ENCODE measurements at regions not wholly inside any gene's neighbourhood (a gene's known extent, or its start where the extent isn't known, plus 50 kb on each side); places are given as distances from the start of the nearest gene placed in this dataset.

GRCh38 chr9:97766610-97767009, 69.5 kb upstream of the XPA start (continued):
- TF ChIP-seq MBD1 (CRISPR knock-in tag; IDR thresholded peaks at IDR 0.05) (no peak), TBP (optimal IDR thresholded peaks at IDR 0.05; ENCODE audit: low read depth, low read length) (no peak), GABPA (tag; conservative IDR thresholded peaks at IDR 0.05; ENCODE audit: low read depth) (no peak), CBFA2T2 (conservative IDR thresholded peaks at IDR 0.05) (peak; percentile 51), ARNT (IDR thresholded peaks at IDR 0.05) (no peak), ZNF561 (CRISPR knock-in tag; conservative IDR thresholded peaks at IDR 0.05) (no peak), UBTF (IDR thresholded peaks at IDR 0.05; ENCODE audit: borderline replicate concordance in 1 of 2, low read depth in 2 of 2, low read length in 2 of 2) (no peak), U2AF1 (optimal IDR thresholded peaks at IDR 0.05; ENCODE audit: low read depth, low read length) (no peak), RNF219 (CRISPR knock-in tag; IDR thresholded peaks at IDR 0.05) (no peak), TCF7L2 (IDR thresholded peaks at IDR 0.05; ENCODE audit: low read depth, low read length) (no peak), CBFA2T3 (IDR thresholded peaks at IDR 0.05) (peak; percentile 62), FOXK1 (CRISPR knock-in tag; IDR thresholded peaks at IDR 0.05; ENCODE audit: borderline replicate concordance) (no peak), BDP1 (IDR thresholded peaks at IDR 0.05; ENCODE audit: insufficient read depth, insufficient read length) (no peak), FOXA3 (CRISPR knock-in tag; conservative IDR thresholded peaks at IDR 0.05 in 1 of 2, IDR thresholded peaks at IDR 0.05 in 1 of 2) (0 out of 4 replicates have a peak, but pooled peaks of 1 of the 2 experiments have one; percentile 17), TEAD4 (IDR thresholded peaks at IDR 0.05; ENCODE audit: low read length) (peak; percentile 44), TEAD4 (CRISPR knock-in tag; IDR thresholded peaks at IDR 0.05; ENCODE audit: borderline replicate concordance) (no peak), MTA3 (IDR thresholded peaks at IDR 0.05; ENCODE audit: borderline replicate concordance) (no peak)
- TF ChIP-seq, protein P1, sequence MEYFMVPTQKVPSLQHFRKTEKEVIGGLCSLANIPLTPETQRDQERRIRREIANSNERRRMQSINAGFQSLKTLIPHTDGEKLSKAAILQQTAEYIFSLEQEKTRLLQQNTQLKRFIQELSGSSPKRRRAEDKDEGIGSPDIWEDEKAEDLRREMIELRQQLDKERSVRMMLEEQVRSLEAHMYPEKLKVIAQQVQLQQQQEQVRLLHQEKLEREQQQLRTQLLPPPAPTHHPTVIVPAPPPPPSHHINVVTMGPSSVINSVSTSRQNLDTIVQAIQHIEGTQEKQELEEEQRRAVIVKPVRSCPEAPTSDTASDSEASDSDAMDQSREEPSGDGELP (CRISPR knock-in tag; IDR thresholded peaks at IDR 0.05; ENCODE audit: borderline replicate concordance): peak; percentile 48; the same call in 1 of the 2 replicates
